ENCODE measurements at regions not wholly inside any gene's neighbourhood (a gene's known extent, or its start where the extent isn't known, plus 50 kb on each side); places are given as distances from the start of the nearest gene placed in this dataset.

- Histone ChIP-seq H3K79me2 (ENCODE audit: insufficient read depth, low read length) (no peaks in the 10 kb centered on the region), H3K4me3 (ENCODE audit: insufficient read depth, low read length) (no peak overlapping the region), H3K4me2 (ENCODE audit: insufficient read depth, low read length) (no peak overlapping the region), H3K27ac (ENCODE audit: low read depth, low read length) (no peak overlapping the region), H4K20me1 (ENCODE audit: insufficient read depth, low read length) (no peaks in the 10 kb centered on the region), H3K9me3 (ENCODE audit: low read depth, low read length) (peaks cover 1% of the 10 kb centered on the region), H3K4me1 (ENCODE audit: insufficient read depth, low read length) (no peaks in the 10 kb centered on the region), H3K27me3 (ENCODE audit: insufficient read depth, low read length) (no peaks in the 10 kb centered on the region), H3K36me3 (ENCODE audit: insufficient read depth, low read length) (no peaks in the 10 kb centered on the region), H2AFZ (ENCODE audit: low read length) (no peak overlapping the region)
- TF ChIP-seq CTCF (IDR thresholded peaks at IDR 0.05; ENCODE audit: extremely low read depth, low read depth, low read length): no peak
- no peak for DNase-seq (ENCODE audit: insufficient read length, low spot score, missing footprints)
These were observed 1607.0 kb downstream of the RPA4 start for GRCh38 chrX:98490670-98491069.

GRCh38 chrX:98501426-98501825 is 1617.7 kb downstream of the RPA4 start:
- Histone ChIP-seq H3K27ac (ENCODE audit: low read depth, low read length) (no peak overlapping the region), H3K36me3 (ENCODE audit: insufficient read depth, low read length) (no peaks in the 10 kb centered on the region), H2AFZ (ENCODE audit: low read length) (no peak overlapping the region), H3K4me1 (ENCODE audit: insufficient read depth, low read length) (no peaks in the 10 kb centered on the region), H3K79me2 (ENCODE audit: insufficient read depth, low read length) (no peaks in the 10 kb centered on the region), H3K4me3 (ENCODE audit: insufficient read depth, low read length) (no peak overlapping the region), H3K27me3 (ENCODE audit: insufficient read depth, low read length) (no peaks in the 10 kb centered on the region), H3K4me2 (ENCODE audit: insufficient read depth, low read length) (no peak overlapping the region), H3K9me3 (ENCODE audit: low read depth, low read length) (no peaks in the 10 kb centered on the region), H4K20me1 (ENCODE audit: insufficient read depth, low read length) (no peaks in the 10 kb centered on the region)
- no peak for DNase-seq (ENCODE audit: insufficient read length, low spot score, missing footprints)
- TF ChIP-seq CTCF (IDR thresholded peaks at IDR 0.05; ENCODE audit: extremely low read depth, low read depth, low read length): no peak

DNA sequence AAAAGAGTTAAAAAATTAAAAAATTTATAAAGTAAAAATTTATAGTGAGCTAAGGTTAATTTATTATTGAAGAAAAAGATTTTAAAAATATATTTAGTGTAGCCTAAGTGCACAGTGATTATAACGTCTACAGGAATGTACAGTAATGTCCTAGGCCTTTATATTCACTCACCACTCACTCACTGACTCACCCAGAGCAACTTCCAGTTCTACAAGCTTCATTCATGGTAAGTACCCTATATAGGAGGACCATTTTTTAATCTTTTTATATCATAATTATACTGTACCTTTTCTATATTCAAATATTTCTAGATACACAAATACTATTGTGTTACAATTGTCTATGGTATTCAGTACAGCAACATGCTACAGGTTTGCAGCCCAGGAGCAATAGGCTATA is 1623.2 kb downstream of the RPA4 start:
- no peak overlapping the region for H3K27ac ChIP-seq (ENCODE audit: low read depth, low read length)
- H4K20me1 ChIP-seq (ENCODE audit: insufficient read depth, low read length): no peaks in the 10 kb centered on the region
- H3K27me3 ChIP-seq (ENCODE audit: insufficient read depth, low read length): no peaks in the 10 kb centered on the region
- H3K4me3 ChIP-seq (ENCODE audit: insufficient read depth, low read length): no peak overlapping the region
- H3K79me2 ChIP-seq (ENCODE audit: insufficient read depth, low read length): no peaks in the 10 kb centered on the region
- TF ChIP-seq CTCF (IDR thresholded peaks at IDR 0.05; ENCODE audit: extremely low read depth, low read depth, low read length): no peak
- H3K36me3 ChIP-seq (ENCODE audit: insufficient read depth, low read length): no peaks in the 10 kb centered on the region
- no peak overlapping the region for H2AFZ ChIP-seq (ENCODE audit: low read length)
- no peak for DNase-seq (ENCODE audit: insufficient read length, low spot score, missing footprints)
- H3K4me2 ChIP-seq (ENCODE audit: insufficient read depth, low read length): no peak overlapping the region
- no peaks in the 10 kb centered on the region for H3K9me3 ChIP-seq (ENCODE audit: low read depth, low read length)
- H3K4me1 ChIP-seq (ENCODE audit: insufficient read depth, low read length): no peaks in the 10 kb centered on the region

DNA sequence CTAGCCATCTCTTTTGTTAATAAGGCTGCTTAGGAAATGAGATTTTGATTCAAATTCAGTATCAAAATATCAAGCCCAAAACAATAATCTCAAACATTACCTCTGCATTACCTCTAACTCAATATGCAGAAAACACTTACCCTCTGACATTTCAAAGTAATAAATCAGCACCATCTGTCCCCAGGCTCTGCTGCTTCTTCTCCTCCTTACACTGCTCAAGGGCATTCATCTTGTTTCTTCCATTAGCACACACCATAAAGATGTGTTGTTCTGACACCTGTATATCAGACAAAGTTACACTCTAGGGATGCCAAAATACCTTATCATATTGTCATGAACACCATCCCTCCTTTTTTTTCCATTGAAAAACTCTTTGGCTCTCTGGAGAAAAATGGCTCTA is 1630.3 kb downstream of the RPA4 start:
- Histone ChIP-seq H3K9me3 (ENCODE audit: low read depth, low read length) (no peaks in the 10 kb centered on the region), H3K27me3 (ENCODE audit: insufficient read depth, low read length) (no peaks in the 10 kb centered on the region), H3K4me3 (ENCODE audit: insufficient read depth, low read length) (no peak overlapping the region), H2AFZ (ENCODE audit: low read length) (no peak overlapping the region), H4K20me1 (ENCODE audit: insufficient read depth, low read length) (no peaks in the 10 kb centered on the region), H3K36me3 (ENCODE audit: insufficient read depth, low read length) (no peaks in the 10 kb centered on the region), H3K4me1 (ENCODE audit: insufficient read depth, low read length) (no peaks in the 10 kb centered on the region), H3K79me2 (ENCODE audit: insufficient read depth, low read length) (no peaks in the 10 kb centered on the region), H3K27ac (ENCODE audit: low read depth, low read length) (no peak overlapping the region), H3K4me2 (ENCODE audit: insufficient read depth, low read length) (no peak overlapping the region)
- DNase-seq (ENCODE audit: insufficient read length, low spot score, missing footprints): no peak
- no peak for TF ChIP-seq CTCF (IDR thresholded peaks at IDR 0.05; ENCODE audit: extremely low read depth, low read depth, low read length)

All from osteoblast (primary cell).